Cardiac fibroblast (primary cell): ENCODE measurements at regions not wholly inside any gene's neighbourhood (a gene's known extent, or its start where the extent isn't known, plus 50 kb on each side); places are given as distances from the start of the nearest gene placed in this dataset.
"Not testable (repeated sequence)": the region's sequence is repeated elsewhere in the genome, so short reads cannot be mapped to it uniquely, and the experiment has no call there.

Experiments
- DNase-seq, 2 donors: peaks; one replicate each; pipeline versions ENCODE4 v3.0.0 to v3.0.0-alpha.2; 2010; ENCODE audit warnings: low read depth in 2 of 2
- H3K4me3 ChIP-seq, 2 donors: replicated peaks in 1 of 2; 1 replicate in 1 of 2; 2 replicates in 1 of 2; pipeline ENCODE4 v1.5.1; 2011; ENCODE audit warnings: low read depth in 2 of 2, low read length in 2 of 2, mild to moderate bottlenecking in 2 of 2, moderate library complexity in 1 of 2
- CTCF ChIP-seq: IDR thresholded peaks from one replicate; pipeline ENCODE4 v1.5.1; 2011; ENCODE audit warnings: low read depth, mild to moderate bottlenecking, low read length, inconsistent platforms

- H3K4me3 ChIP-seq = no peak overlapping the region
- no peak for TF ChIP-seq CTCF
- DNase-seq = no peak
Measured at GRCh38 chr12:73220951-73221350, 948.8 kb downstream of the TRHDE start.

GRCh38 chr12:73221398-73221797, 949.2 kb downstream of the TRHDE start:
- no peak for TF ChIP-seq CTCF
- H3K4me3 ChIP-seq = no peak overlapping the region

GRCh38 chr12:73221836-73222235, 949.7 kb downstream of the TRHDE start:
- TF ChIP-seq CTCF = no peak
- no peak for DNase-seq
- no peak overlapping the region for H3K4me3 ChIP-seq

More at GRCh38 chr12:73221398-73221797, 949.2 kb downstream of the TRHDE start:
- no peak for DNase-seq

GRCh38 chr12:73225371-73225937, 953.3 kb downstream of the TRHDE start:
- no peak for DNase-seq
- TF ChIP-seq CTCF = no peak
- no peak overlapping the region for H3K4me3 ChIP-seq

GRCh38 chr12:73225941-73226340, 953.8 kb downstream of the TRHDE start:
- no peak overlapping the region for H3K4me3 ChIP-seq
- TF ChIP-seq CTCF = no peak
- no peak for DNase-seq

GRCh38 chr12:73226593-73226992, 954.4 kb downstream of the TRHDE start:
- TF ChIP-seq CTCF = no peak

GRCh38 chr12:73228828-73229227, 956.7 kb downstream of the TRHDE start:
- not testable (repeated sequence) for H3K4me3 ChIP-seq, DNase-seq

More at GRCh38 chr12:73226593-73226992, 954.4 kb downstream of the TRHDE start:
- H3K4me3 ChIP-seq = no peak overlapping the region
- no peak for DNase-seq
